ENCODE measurements at regions not wholly inside any gene's neighbourhood (a gene's known extent, or its start where the extent isn't known, plus 50 kb on each side); places are given as distances from the start of the nearest gene placed in this dataset.

GRCh38 chr6:53418288-53418687, 69.5 kb upstream of the ELOVL5 start:
- no peak overlapping the region for H3K18ac ChIP-seq (ENCODE audit: low read depth, low read length)
- H3K79me1 ChIP-seq (ENCODE audit: low read depth in 1 of 2, low read length in 2 of 2) = no peaks in the 10 kb centered on the region
- no peak overlapping the region for H3K56ac ChIP-seq (ENCODE audit: extremely low read depth, insufficient read depth, low read length)
- ATAC-seq (ENCODE audit: low read depth) = no peak
- H3K9ac ChIP-seq (ENCODE audit: low read depth, low read length) = no peak overlapping the region
- H3K9me1 ChIP-seq (ENCODE audit: insufficient read depth, low read length) = no peaks in the 10 kb centered on the region
- BruUV-seq (replicated peaks) = no TSS peak
- no peak overlapping the region for H3K4me3 ChIP-seq (ENCODE audit: insufficient read depth, low read depth, low read length)
- H2BK20ac ChIP-seq (ENCODE audit: low read depth, low read length) = no peak overlapping the region
- H2AFZ ChIP-seq (replicated peaks; ENCODE audit: low read length, poor library complexity) = no peak overlapping the region
- H4K5ac ChIP-seq (ENCODE audit: low read depth, low read length) = no peak overlapping the region
- no peak overlapping the region for H2BK15ac ChIP-seq (ENCODE audit: low read depth, low read length)
- H3K14ac ChIP-seq (replicated peaks; ENCODE audit: low read depth, low read length) = no peak overlapping the region
- no peak overlapping the region for H3K27ac ChIP-seq (ENCODE audit: insufficient read depth, low read length)
- no peak overlapping the region for H4K8ac ChIP-seq (ENCODE audit: low read depth in 2 of 2, low read length in 2 of 2)
- POLR2A ChIA-PET (ENCODE audit: unreplicated experiment) = no interaction called here
- no peaks in the 10 kb centered on the region for H3K9me3 ChIP-seq (ENCODE audit: control insufficient read depth, insufficient read depth, low read length)
- no peak overlapping the region for H2BK120ac ChIP-seq (ENCODE audit: low read depth, low read length)
- H3K4ac ChIP-seq (ENCODE audit: low read depth, low read length) = no peak overlapping the region
- intact Hi-C loops (cut with micrococcal nuclease) = no loop called here
- H4K20me1 ChIP-seq (ENCODE audit: insufficient read depth, low read length) = no peaks in the 10 kb centered on the region
- H2BK5ac ChIP-seq (ENCODE audit: low read depth, low read length, poor library complexity, severe bottlenecking) = no peak overlapping the region
- in situ Hi-C loops (cut with MboI; ENCODE audit: low sequenced_read_pairs) = no loop called here
- H2AK9ac ChIP-seq (replicated peaks; ENCODE audit: low read depth, low read length, poor library complexity) = no peak overlapping the region
- no peak overlapping the region for H3K4me2 ChIP-seq (ENCODE audit: low read depth, low read length)
- H4K91ac ChIP-seq (ENCODE audit: insufficient read depth, low read depth, low read length) = no peak overlapping the region
- no peaks in the 10 kb centered on the region for H3K36me3 ChIP-seq (ENCODE audit: control insufficient read depth, insufficient read depth, low read length)
- dilution Hi-C loops (cut with HindIII; ENCODE audit: low sequenced_read_pairs, unreplicated experiment) = no loop called here
- H3K23ac ChIP-seq (ENCODE audit: low read depth, low read length) = no peak overlapping the region
- DNase-seq = no peak
- no peak for TF ChIP-seq CEBPB (IDR thresholded peaks at IDR 0.05; ENCODE audit: low read depth, low read length)
- no peak for TF ChIP-seq POLR2A (IDR thresholded peaks at IDR 0.05; ENCODE audit: low read depth, low read length)
- TF ChIP-seq MXI1 (IDR thresholded peaks at IDR 0.05; ENCODE audit: borderline replicate concordance, low read depth, low read length) = no peak
- TF ChIP-seq, protein P1, sequence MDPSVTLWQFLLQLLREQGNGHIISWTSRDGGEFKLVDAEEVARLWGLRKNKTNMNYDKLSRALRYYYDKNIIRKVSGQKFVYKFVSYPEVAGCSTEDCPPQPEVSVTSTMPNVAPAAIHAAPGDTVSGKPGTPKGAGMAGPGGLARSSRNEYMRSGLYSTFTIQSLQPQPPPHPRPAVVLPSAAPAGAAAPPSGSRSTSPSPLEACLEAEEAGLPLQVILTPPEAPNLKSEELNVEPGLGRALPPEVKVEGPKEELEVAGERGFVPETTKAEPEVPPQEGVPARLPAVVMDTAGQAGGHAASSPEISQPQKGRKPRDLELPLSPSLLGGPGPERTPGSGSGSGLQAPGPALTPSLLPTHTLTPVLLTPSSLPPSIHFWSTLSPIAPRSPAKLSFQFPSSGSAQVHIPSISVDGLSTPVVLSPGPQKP (IDR thresholded peaks at IDR 0.05; ENCODE audit: borderline replicate concordance, low read depth, low read length) = no peak
- TF ChIP-seq MAZ (IDR thresholded peaks at IDR 0.05; ENCODE audit: borderline replicate concordance, low read depth, low read length) = no peak
- TF ChIP-seq SMC3 (IDR thresholded peaks at IDR 0.05; ENCODE audit: low read depth, low read length) = no peak
- no peak for TF ChIP-seq MAFK (IDR thresholded peaks at IDR 0.05; ENCODE audit: low read depth, low read length)
- no peak for TF ChIP-seq RAD21 (IDR thresholded peaks at IDR 0.05; ENCODE audit: low read length)
- TF ChIP-seq, protein P2, sequence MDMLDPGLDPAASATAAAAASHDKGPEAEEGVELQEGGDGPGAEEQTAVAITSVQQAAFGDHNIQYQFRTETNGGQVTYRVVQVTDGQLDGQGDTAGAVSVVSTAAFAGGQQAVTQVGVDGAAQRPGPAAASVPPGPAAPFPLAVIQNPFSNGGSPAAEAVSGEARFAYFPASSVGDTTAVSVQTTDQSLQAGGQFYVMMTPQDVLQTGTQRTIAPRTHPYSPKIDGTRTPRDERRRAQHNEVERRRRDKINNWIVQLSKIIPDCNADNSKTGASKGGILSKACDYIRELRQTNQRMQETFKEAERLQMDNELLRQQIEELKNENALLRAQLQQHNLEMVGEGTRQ (IDR thresholded peaks at IDR 0.05; ENCODE audit: low read depth, low read length) = no peak
- TF ChIP-seq FOS (IDR thresholded peaks at IDR 0.05; ENCODE audit: low read depth, low read length) = no peak
- TF ChIP-seq, protein P3, sequence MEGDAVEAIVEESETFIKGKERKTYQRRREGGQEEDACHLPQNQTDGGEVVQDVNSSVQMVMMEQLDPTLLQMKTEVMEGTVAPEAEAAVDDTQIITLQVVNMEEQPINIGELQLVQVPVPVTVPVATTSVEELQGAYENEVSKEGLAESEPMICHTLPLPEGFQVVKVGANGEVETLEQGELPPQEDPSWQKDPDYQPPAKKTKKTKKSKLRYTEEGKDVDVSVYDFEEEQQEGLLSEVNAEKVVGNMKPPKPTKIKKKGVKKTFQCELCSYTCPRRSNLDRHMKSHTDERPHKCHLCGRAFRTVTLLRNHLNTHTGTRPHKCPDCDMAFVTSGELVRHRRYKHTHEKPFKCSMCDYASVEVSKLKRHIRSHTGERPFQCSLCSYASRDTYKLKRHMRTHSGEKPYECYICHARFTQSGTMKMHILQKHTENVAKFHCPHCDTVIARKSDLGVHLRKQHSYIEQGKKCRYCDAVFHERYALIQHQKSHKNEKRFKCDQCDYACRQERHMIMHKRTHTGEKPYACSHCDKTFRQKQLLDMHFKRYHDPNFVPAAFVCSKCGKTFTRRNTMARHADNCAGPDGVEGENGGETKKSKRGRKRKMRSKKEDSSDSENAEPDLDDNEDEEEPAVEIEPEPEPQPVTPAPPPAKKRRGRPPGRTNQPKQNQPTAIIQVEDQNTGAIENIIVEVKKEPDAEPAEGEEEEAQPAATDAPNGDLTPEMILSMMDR (conservative IDR thresholded peaks at IDR 0.05; ENCODE audit: low read depth, low read length) = no peak
- no peak for TF ChIP-seq NFE2L2 (IDR thresholded peaks at IDR 0.05; ENCODE audit: low read depth, low read length)
- no peak for TF ChIP-seq RFX5 (IDR thresholded peaks at IDR 0.05; ENCODE audit: low read depth, low read length)
- TF ChIP-seq BHLHE40 (IDR thresholded peaks at IDR 0.05; ENCODE audit: low read depth, low read length) = no peak
- TF ChIP-seq RCOR1 (IDR thresholded peaks at IDR 0.05; ENCODE audit: insufficient replicate concordance, low read length) = no peak
- no peak for TF ChIP-seq CHD1 (IDR thresholded peaks at IDR 0.05; ENCODE audit: low read depth, low read length)
- WGBS, 2 experiments (ENCODE audit: extremely low coverage in 2 of 2, insufficient read length in 1 of 2) = no CpG with 5 or more reads among the region's 2 CpGs
- no peak overlapping the region for H2AK5ac ChIP-seq (ENCODE audit: low read depth, low read length)
- CTCF ChIA-PET = interaction anchor here (1.0 kb wide), 1 partner anchor 105 kb away, joined by 3 read pairs; no protein-coding TSS in a partner anchor
- no peaks in the 10 kb centered on the region for H3K4me1 ChIP-seq (ENCODE audit: control insufficient read depth, insufficient read depth, low read length)
- peaks cover 21% of the 10 kb centered on the region for H3K27me3 ChIP-seq (ENCODE audit: control insufficient read depth, insufficient read depth, low read length)
